Activated CD8-positive, alpha-beta T cell treated with anti-CD3 and anti-CD28 coated beads, Interleukin-2, amount 10 ng/mL, durations not matched to agents 7 days and 5 days (primary cell): ENCODE measurements at regions not wholly inside any gene's neighbourhood (a gene's known extent, or its start where the extent isn't known, plus 50 kb on each side); places are given as distances from the start of the nearest gene placed in this dataset.

Source experiments
- ATAC-seq: fragments of 150-1000 bp; cut with Tn5 transposase; one replicate; pipeline ENCODE4 v1.10.0; 2021; ENCODE audit warnings: moderate library complexity
- CTCF ChIA-PET: fragments of 350-600 bp; sonication (Branson Sonifier 250); formaldehyde crosslinking; loops from one replicate; lab custom pipeline; 2021; ENCODE audit warnings: antibody characterized with exemption; lab: Charles Lee
- POLR2A ChIA-PET: fragments of 350-600 bp; sonication (Branson Sonifier 250); formaldehyde crosslinking; loops from one replicate; lab custom pipeline; 2021; ENCODE audit warnings: antibody characterized with exemption; lab: Charles Lee
- DNase-seq: peaks from one replicate; pipeline ENCODE4 v3.0.0-alpha.2; 2020
- H3K27ac Mint-ChIP-seq: one replicate; pipeline ENCODE4 v1.8.0; 2021; ENCODE audit warnings: mild to moderate bottlenecking, mixed read lengths
- H3K27me3 Mint-ChIP-seq: one replicate; pipeline ENCODE4 v1.8.0; 2021; ENCODE audit warnings: low read depth, mixed read lengths
- H3K36me3 Mint-ChIP-seq: one replicate; pipeline ENCODE4 v1.8.0; 2021; ENCODE audit warnings: low read depth, mixed read lengths
- H3K4me1 Mint-ChIP-seq: one replicate; pipeline ENCODE4 v1.8.0; 2021; ENCODE audit warnings: low read depth, mixed read lengths
- H3K4me3 Mint-ChIP-seq: one replicate; pipeline ENCODE4 v1.8.0; 2021; ENCODE audit warnings: mild to moderate bottlenecking, mixed read lengths
- H3K9me3 Mint-ChIP-seq: one replicate; pipeline ENCODE4 v1.8.0; 2022; ENCODE audit warnings: mixed read lengths; ENCODE audit not compliant: insufficient read depth

- H3K27ac Mint-ChIP-seq, result no peak overlapping the region
- no peak for DNase-seq
- no peaks in the 10 kb centered on the region for H3K36me3 Mint-ChIP-seq
- CTCF ChIA-PET, result no interaction called here
- no peaks in the 10 kb centered on the region for H3K4me1 Mint-ChIP-seq
- no peaks in the 10 kb centered on the region for H3K27me3 Mint-ChIP-seq
- H3K9me3 Mint-ChIP-seq, result no peaks in the 10 kb centered on the region
- POLR2A ChIA-PET, result no interaction called here
- no peak for ATAC-seq
- H3K4me3 Mint-ChIP-seq, result no peak overlapping the region
Observed at GRCh38 chr7:124366118-124366517, 333.3 kb upstream of the TMEM229A start.

- Mint-ChIP-seq H3K27ac (no peak overlapping the region), H3K4me1 (no peaks in the 10 kb centered on the region), H3K27me3 (no peaks in the 10 kb centered on the region), H3K4me3 (no peak overlapping the region), H3K36me3 (no peaks in the 10 kb centered on the region), H3K9me3 (no peaks in the 10 kb centered on the region)
- ChIA-PET CTCF (no interaction called here), POLR2A (no interaction called here)
- no peak for DNase-seq
- ATAC-seq, result no peak
Observed at GRCh38 chr7:124364283-124364682, 331.4 kb upstream of the TMEM229A start.

- DNase-seq (no peak), ATAC-seq (no peak)
- Mint-ChIP-seq H3K27me3 (no peaks in the 10 kb centered on the region), H3K9me3 (peaks cover 5% of the 10 kb centered on the region), H3K4me1 (no peaks in the 10 kb centered on the region), H3K27ac (no peak overlapping the region), H3K4me3 (no peak overlapping the region), H3K36me3 (no peaks in the 10 kb centered on the region)
- POLR2A ChIA-PET, result no interaction called here
- CTCF ChIA-PET, result no interaction called here
Observed at GRCh38 chr7:124354201-124354600, 321.3 kb upstream of the TMEM229A start.

GRCh38 chr7:124351950-124352349 lies 319.1 kb upstream of the TMEM229A start:
- no peak overlapping the region for H3K27ac Mint-ChIP-seq
- no peak overlapping the region for H3K4me3 Mint-ChIP-seq
- no peaks in the 10 kb centered on the region for H3K36me3 Mint-ChIP-seq
- DNase-seq, result no peak
- POLR2A ChIA-PET, result no interaction called here
- no peaks in the 10 kb centered on the region for H3K27me3 Mint-ChIP-seq
- CTCF ChIA-PET, result interaction anchor here (1.2 kb wide), 1 partner anchor 18 kb away, joined by 3 read pairs; no protein-coding TSS in a partner anchor
- H3K9me3 Mint-ChIP-seq, result peaks cover 5% of the 10 kb centered on the region
- no peak for ATAC-seq
- no peaks in the 10 kb centered on the region for H3K4me1 Mint-ChIP-seq

- Mint-ChIP-seq H3K27ac (no peak overlapping the region), H3K4me3 (no peak overlapping the region), H3K4me1 (no peaks in the 10 kb centered on the region), H3K36me3 (no peaks in the 10 kb centered on the region), H3K27me3 (no peaks in the 10 kb centered on the region), H3K9me3 (peaks cover 18% of the 10 kb centered on the region)
- ChIA-PET POLR2A (no interaction called here), CTCF (no interaction called here)
- DNase-seq (no peak), ATAC-seq (no peak)
Observed at GRCh38 chr7:124349443-124349842, 316.6 kb upstream of the TMEM229A start.

GRCh38 chr7:124338861-124339260 lies 306.0 kb upstream of the TMEM229A start:
- no peak for DNase-seq
- H3K9me3 Mint-ChIP-seq, result peaks cover 4% of the 10 kb centered on the region
- H3K4me3 Mint-ChIP-seq, result no peak overlapping the region
- POLR2A ChIA-PET, result no interaction called here
- CTCF ChIA-PET, result no interaction called here
- no peaks in the 10 kb centered on the region for H3K4me1 Mint-ChIP-seq
- no peak overlapping the region for H3K27ac Mint-ChIP-seq
- no peaks in the 10 kb centered on the region for H3K27me3 Mint-ChIP-seq
- H3K36me3 Mint-ChIP-seq, result no peaks in the 10 kb centered on the region
- no peak for ATAC-seq

GRCh38 chr7:124330731-124331407 lies 298.0 kb upstream of the TMEM229A start:
- Mint-ChIP-seq H3K27me3 (no peaks in the 10 kb centered on the region), H3K4me3 (no peak overlapping the region), H3K4me1 (no peaks in the 10 kb centered on the region), H3K9me3 (no peaks in the 10 kb centered on the region), H3K36me3 (no peaks in the 10 kb centered on the region), H3K27ac (no peak overlapping the region)
- POLR2A ChIA-PET, result no interaction called here
- CTCF ChIA-PET, result no interaction called here
- DNase-seq (no peak), ATAC-seq (no peak)

- ChIA-PET POLR2A (no interaction called here), CTCF (no interaction called here)
- DNase-seq (no peak), ATAC-seq (no peak)
- Mint-ChIP-seq H3K4me3 (no peak overlapping the region), H3K9me3 (no peaks in the 10 kb centered on the region), H3K27me3 (no peaks in the 10 kb centered on the region), H3K36me3 (no peaks in the 10 kb centered on the region), H3K4me1 (no peaks in the 10 kb centered on the region), H3K27ac (no peak overlapping the region)
Observed at GRCh38 chr7:124328774-124329173, 295.9 kb upstream of the TMEM229A start.

- Mint-ChIP-seq H3K4me3 (no peak overlapping the region), H3K36me3 (no peaks in the 10 kb centered on the region), H3K27ac (no peak overlapping the region), H3K4me1 (no peaks in the 10 kb centered on the region), H3K9me3 (no peaks in the 10 kb centered on the region), H3K27me3 (no peaks in the 10 kb centered on the region)
- ATAC-seq (no peak), DNase-seq (no peak)
- POLR2A ChIA-PET, result no interaction called here
- CTCF ChIA-PET, result no interaction called here
Observed at GRCh38 chr7:124324262-124324661, 291.4 kb upstream of the TMEM229A start.

GRCh38 chr7:124323597-124323996 lies 290.7 kb upstream of the TMEM229A start:
- Mint-ChIP-seq H3K27me3 (no peaks in the 10 kb centered on the region), H3K36me3 (no peaks in the 10 kb centered on the region), H3K27ac (no peak overlapping the region), H3K4me1 (no peaks in the 10 kb centered on the region), H3K9me3 (no peaks in the 10 kb centered on the region), H3K4me3 (no peak overlapping the region)
- ATAC-seq (no peak), DNase-seq (no peak)
- ChIA-PET CTCF (no interaction called here), POLR2A (no interaction called here)

GRCh38 chr7:124322561-124322960 lies 289.7 kb upstream of the TMEM229A start:
- CTCF ChIA-PET, result no interaction called here
- H3K27me3 Mint-ChIP-seq, result no peaks in the 10 kb centered on the region

GRCh38 chr7:124318721-124319450 lies 286.0 kb upstream of the TMEM229A start:
- Mint-ChIP-seq H3K9me3 (peaks cover 3% of the 10 kb centered on the region), H3K27ac (no peak overlapping the region), H3K4me1 (no peaks in the 10 kb centered on the region), H3K4me3 (no peak overlapping the region), H3K36me3 (no peaks in the 10 kb centered on the region), H3K27me3 (no peaks in the 10 kb centered on the region)
- POLR2A ChIA-PET, result no interaction called here
- CTCF ChIA-PET, result no interaction called here
- ATAC-seq, result no peak
- no peak for DNase-seq

More at GRCh38 chr7:124322561-124322960, 289.7 kb upstream of the TMEM229A start:
- ATAC-seq (no peak), DNase-seq (no peak)
- H3K4me3 Mint-ChIP-seq, result no peak overlapping the region
- H3K4me1 Mint-ChIP-seq, result no peaks in the 10 kb centered on the region
- POLR2A ChIA-PET, result no interaction called here
- H3K27ac Mint-ChIP-seq, result no peak overlapping the region
- H3K36me3 Mint-ChIP-seq, result no peaks in the 10 kb centered on the region
- H3K9me3 Mint-ChIP-seq, result no peaks in the 10 kb centered on the region
